ENCODE measurements at regions not wholly inside any gene's neighbourhood (a gene's known extent, or its start where the extent isn't known, plus 50 kb on each side); places are given as distances from the start of the nearest gene placed in this dataset.
A peak's percentile ranks its signal among the peaks of the same experiment; 100 is the strongest.

DNA sequence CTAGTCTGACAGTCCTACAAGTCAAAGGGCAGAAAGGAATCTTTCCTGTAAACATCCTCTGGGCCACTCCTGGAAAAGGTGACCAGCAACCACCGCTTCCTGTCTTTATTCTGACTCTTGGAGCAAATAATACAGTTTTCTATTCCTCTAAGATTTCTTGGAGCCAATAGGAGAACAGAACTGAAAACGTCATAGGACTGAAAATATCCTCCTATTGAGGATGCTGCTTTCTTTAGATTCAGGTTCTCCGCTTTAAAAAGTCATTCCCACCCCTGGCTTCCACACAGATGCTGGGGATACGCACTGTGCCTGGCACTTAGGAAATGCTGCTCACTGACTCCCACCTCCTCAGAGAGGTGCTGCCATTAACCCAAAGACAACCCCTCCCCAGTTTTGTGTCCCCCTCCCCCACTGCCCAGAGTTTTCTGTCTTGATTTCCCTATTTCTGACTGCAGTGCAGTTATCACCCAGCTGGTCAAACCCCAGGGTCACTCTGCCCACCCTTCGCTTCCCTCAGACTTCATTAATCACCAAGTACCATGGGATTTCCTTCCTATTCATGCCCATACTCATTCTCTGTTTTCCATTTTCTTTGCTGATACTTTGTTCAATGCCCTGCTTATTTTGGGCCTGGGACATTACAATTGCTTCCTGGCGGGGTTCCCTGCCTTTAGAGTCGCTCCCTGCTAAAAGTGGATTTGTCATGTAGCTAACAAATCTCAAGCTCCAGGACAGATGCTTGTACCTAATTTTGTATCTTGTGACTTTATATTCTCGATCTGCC is 82.1 kb upstream of the ARHGAP29 start:
- TF ChIP-seq, protein P1, sequence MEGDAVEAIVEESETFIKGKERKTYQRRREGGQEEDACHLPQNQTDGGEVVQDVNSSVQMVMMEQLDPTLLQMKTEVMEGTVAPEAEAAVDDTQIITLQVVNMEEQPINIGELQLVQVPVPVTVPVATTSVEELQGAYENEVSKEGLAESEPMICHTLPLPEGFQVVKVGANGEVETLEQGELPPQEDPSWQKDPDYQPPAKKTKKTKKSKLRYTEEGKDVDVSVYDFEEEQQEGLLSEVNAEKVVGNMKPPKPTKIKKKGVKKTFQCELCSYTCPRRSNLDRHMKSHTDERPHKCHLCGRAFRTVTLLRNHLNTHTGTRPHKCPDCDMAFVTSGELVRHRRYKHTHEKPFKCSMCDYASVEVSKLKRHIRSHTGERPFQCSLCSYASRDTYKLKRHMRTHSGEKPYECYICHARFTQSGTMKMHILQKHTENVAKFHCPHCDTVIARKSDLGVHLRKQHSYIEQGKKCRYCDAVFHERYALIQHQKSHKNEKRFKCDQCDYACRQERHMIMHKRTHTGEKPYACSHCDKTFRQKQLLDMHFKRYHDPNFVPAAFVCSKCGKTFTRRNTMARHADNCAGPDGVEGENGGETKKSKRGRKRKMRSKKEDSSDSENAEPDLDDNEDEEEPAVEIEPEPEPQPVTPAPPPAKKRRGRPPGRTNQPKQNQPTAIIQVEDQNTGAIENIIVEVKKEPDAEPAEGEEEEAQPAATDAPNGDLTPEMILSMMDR (IDR thresholded peaks at IDR 0.05) = no peak
- peak in 1 of 2 donors; percentile 20 for TF ChIP-seq POLR2A (IDR thresholded peaks at IDR 0.05)

All from adrenal gland (tissue), 5 donors.